ENCODE measurements at regions not wholly inside any gene's neighbourhood (a gene's known extent, or its start where the extent isn't known, plus 50 kb on each side); places are given as distances from the start of the nearest gene placed in this dataset.
A peak's percentile ranks its signal among the peaks of the same experiment; 100 is the strongest.

- FAIRE-seq = no peak
These were observed 120.9 kb upstream of the KCNMB2 start for GRCh38 chr3:178415384-178415783.

More at GRCh38 chr3:178415384-178415783, 120.9 kb upstream of the KCNMB2 start:
- DNase-seq (ENCODE audit: low spot score) (no peak), ATAC-seq (no peak)
- H3K27me3 ChIP-seq (ENCODE audit: control insufficient read depth in 1 of 2, insufficient read depth in 2 of 2, low read length in 2 of 2) = no peaks in the 10 kb centered on the region
- WGBS (ENCODE audit: low lambda C conversion rate) = 11% methylated on average over 8 of the region's 8 CpGs
- no peak for TF ChIP-seq CREB3 (CRISPR knock-in tag; IDR thresholded peaks at IDR 0.05)
- no peak for TF ChIP-seq TFAP4 (IDR thresholded peaks at IDR 0.05; ENCODE audit: borderline replicate concordance, low read depth)
- TF ChIP-seq MAFK (conservative IDR thresholded peaks at IDR 0.05 in 1 of 2, IDR thresholded peaks at IDR 0.05 in 1 of 2; ENCODE audit: low read length in 2 of 2) = peak; percentile 56 to 82
- peak; percentile 67 for TF ChIP-seq MAFF (IDR thresholded peaks at IDR 0.05; ENCODE audit: low read depth, low read length)
- TF ChIP-seq MAX (IDR thresholded peaks at IDR 0.05) = no peak
- no peak for TF ChIP-seq EED (CRISPR knock-in tag; IDR thresholded peaks at IDR 0.05)
- no peak for TF ChIP-seq SRSF4 (IDR thresholded peaks at IDR 0.05; ENCODE audit: low read depth, low read length, poor library complexity, severe bottlenecking)
- no peak overlapping the region for H3K4me2 ChIP-seq (ENCODE audit: low read depth, low read length)
- no peak overlapping the region for H3K27ac ChIP-seq (ENCODE audit: extremely low read length, insufficient read depth, low read length)
- H3K79me2 ChIP-seq (ENCODE audit: insufficient read depth, low read length) = no peaks in the 10 kb centered on the region
- H3K9ac ChIP-seq (ENCODE audit: insufficient read depth, low read depth, low read length) = no peak overlapping the region
- no peaks in the 10 kb centered on the region for H3K4me1 ChIP-seq (ENCODE audit: insufficient read depth, low read length)
- ChIA-PET CTCF (ENCODE audit: low intra/inter-chr PET ratio, low total read pairs) (no interaction called here), POLR2A (no interaction called here)
- BruUV-seq (replicated peaks) = no TSS peak
- in situ Hi-C loops (cut with HindIII; ENCODE audit: extremely low pct_ligation_motif_present, low pct_unique_long_range_greater_than_20kb) (no loop called here), intact Hi-C loops (cut with micrococcal nuclease; ENCODE audit: unreplicated experiment) (no loop called here)
- no peaks in the 10 kb centered on the region for H3K36me3 ChIP-seq (replicated peaks in 1 of 2; ENCODE audit: control insufficient read depth in 1 of 2, insufficient read depth in 2 of 2, low read length in 2 of 2)
- no peaks in the 10 kb centered on the region for H4K20me1 ChIP-seq (ENCODE audit: insufficient read depth, low read length)
- H2AFZ ChIP-seq (ENCODE audit: low read length) = no peak overlapping the region
- H3K9me3 ChIP-seq (ENCODE audit: low read length) = no peaks in the 10 kb centered on the region
- no peak overlapping the region for H3K4me3 ChIP-seq (replicated peaks in 1 of 3; ENCODE audit: insufficient read depth in 1 of 3, low read depth in 2 of 3, low read length in 3 of 3)
